CD4-positive, alpha-beta T cell treated with Interleukin-4 for 4 hours (primary cell): ENCODE measurements at regions not wholly inside any gene's neighbourhood (a gene's known extent, or its start where the extent isn't known, plus 50 kb on each side); places are given as distances from the start of the nearest gene placed in this dataset.

Experiments used
- DNase-seq: peaks from one replicate; pipeline ENCODE4 v3.0.0-alpha.2; 2020

- no peak for DNase-seq
Observed at GRCh38 chr2:16716024-16716423, 50.4 kb upstream of the CYRIA start.
